BLaER1 treated with 17β-estradiol and CSF1 and Interleukin-3, amounts not matched to agents 10 nM and 100 nM (cell line): ENCODE measurements at regions not wholly inside any gene's neighbourhood (a gene's known extent, or its start where the extent isn't known, plus 50 kb on each side); places are given as distances from the start of the nearest gene placed in this dataset.

Experiments
- H3K27ac ChIP-seq, 11 experiments: shearing (Covaris generic); formaldehyde crosslinking; 2 replicates each; pipeline ENCODE4 v1.8.1; 2022
- H3K27me3 ChIP-seq, 11 experiments: shearing (Covaris generic); formaldehyde crosslinking; 2 replicates each; pipeline ENCODE4 v1.8.1; 2022
- H3K36me3 ChIP-seq, 11 experiments: shearing (Covaris generic); formaldehyde crosslinking; 2 replicates each; pipeline ENCODE4 v1.8.1; 2022
- H3K4me1 ChIP-seq, 10 experiments: shearing (Covaris generic); formaldehyde crosslinking; 2 replicates each; pipeline ENCODE4 v1.8.1; 2022
- H3K4me2 ChIP-seq, 11 experiments: shearing (Covaris generic); formaldehyde crosslinking; 2 replicates each; pipeline ENCODE4 v1.8.1; 2022
- H3K4me3 ChIP-seq, 10 experiments: shearing (Covaris generic); formaldehyde crosslinking; 2 replicates each; pipeline ENCODE4 v1.8.1; 2022
- H3K9ac ChIP-seq, 11 experiments: shearing (Covaris generic); formaldehyde crosslinking; 2 replicates each; pipeline ENCODE4 v1.8.1; 2022
- H3K9me3 ChIP-seq, 11 experiments: shearing (Covaris generic); formaldehyde crosslinking; replicated peaks in 1 of 11; 2 replicates each; pipeline ENCODE4 v1.8.1; 2022
- H4K20me1 ChIP-seq, 11 experiments: shearing (Covaris generic); formaldehyde crosslinking; 2 replicates each; pipeline ENCODE4 v1.8.1; 2022
- Cebpa-rat ChIP-seq, 11 experiments: shearing (Covaris generic); IDR thresholded peaks; 2 replicates each; pipeline ENCODE4 v1.8.1; 2022

DNA sequence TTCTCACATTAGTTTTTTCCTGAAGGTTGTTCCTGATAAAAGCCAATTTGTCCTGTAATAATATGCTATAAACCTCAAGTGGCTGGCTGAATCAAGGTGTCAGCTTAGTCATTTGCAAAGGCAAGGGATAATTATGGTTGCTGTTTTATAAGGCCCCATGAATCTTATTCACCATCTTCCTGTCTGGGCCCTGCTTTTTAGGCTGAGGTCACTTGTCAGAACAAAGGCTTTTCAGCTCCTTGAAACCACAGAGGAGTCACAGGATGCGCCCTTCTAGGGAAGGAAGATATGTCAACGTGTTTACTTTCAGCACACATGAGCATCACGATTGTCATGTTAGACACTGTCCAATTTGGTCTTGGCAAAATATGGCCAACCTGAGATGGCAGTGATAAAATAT lies 64.8 kb upstream of the NAA20 start:
- H3K9me3 ChIP-seq = peaks cover 0 to 16% (median 0%) of the 10 kb centered on the region in 11 experiments; a peak in 6 of 22 replicates
- H3K36me3 ChIP-seq = peaks cover 0 to 100% (median 22%) of the 10 kb centered on the region in 11 experiments; a peak in 17 of 22 replicates
- H3K27me3 ChIP-seq = no peaks in the 10 kb centered on the region
- H3K4me2 ChIP-seq = peak overlapping the region; percentile 71 to 82 (median 76)
- TF ChIP-seq Cebpa-rat (IDR thresholded peaks at IDR 0.05) = no peak
- no peak overlapping the region for H3K4me3 ChIP-seq
- peak overlapping the region in 10 of 11 experiments; percentile 4 to 37 (median 16); a peak in 9 of 22 replicates for H3K9ac ChIP-seq
- peaks cover 36 to 81% (median 42%) of the 10 kb centered on the region in 10 experiments for H3K4me1 ChIP-seq
- peaks cover 0 to 100% (median 0%) of the 10 kb centered on the region in 11 experiments; a peak in 6 of 22 replicates for H4K20me1 ChIP-seq
- H3K27ac ChIP-seq = peak overlapping the region in 9 of 11 experiments; percentile 45 to 73 (median 56); a peak in 17 of 22 replicates

DNA sequence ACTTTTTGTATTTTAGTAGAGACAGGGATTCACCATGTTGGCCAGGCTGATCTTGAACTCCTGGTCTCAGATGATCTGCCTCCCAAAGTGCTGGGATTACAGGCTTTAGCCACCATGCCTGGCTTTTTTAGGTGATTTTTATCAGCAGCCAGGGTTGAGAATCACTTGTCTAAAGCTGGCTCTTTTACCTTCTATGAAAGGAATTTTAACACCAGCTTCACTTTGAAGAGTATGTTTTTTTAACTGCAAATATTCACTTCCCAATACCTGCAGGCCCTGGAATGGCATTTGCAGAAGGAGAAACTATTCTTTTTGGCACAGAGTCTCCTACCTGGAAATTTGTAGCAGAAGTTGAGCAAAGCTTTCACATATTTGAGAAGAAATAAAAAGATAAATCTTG lies 63.6 kb upstream of the NAA20 start:
- peaks cover 36 to 81% (median 39%) of the 10 kb centered on the region in 10 experiments for H3K4me1 ChIP-seq

DNA sequence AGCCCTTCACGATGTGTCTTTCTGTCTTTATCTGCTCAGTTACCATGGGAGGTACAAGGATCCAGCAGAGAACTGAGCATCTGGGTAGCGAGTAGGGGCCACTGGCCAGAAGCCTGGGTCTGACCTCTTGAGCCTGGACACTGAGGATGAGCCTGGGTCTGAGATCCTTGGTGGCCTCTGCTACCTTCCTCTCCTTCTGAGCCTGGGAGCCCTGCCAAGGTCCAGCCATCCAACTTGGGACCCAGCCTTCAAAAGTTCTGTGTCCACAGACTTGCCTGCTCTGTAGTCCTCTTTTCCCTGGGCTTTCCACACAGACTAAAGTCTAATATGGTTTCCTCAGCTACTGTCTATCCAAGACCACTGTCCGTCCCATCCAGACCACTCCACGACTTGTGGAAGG lies 60.2 kb upstream of the NAA20 start:
- no peaks in the 10 kb centered on the region for H3K27me3 ChIP-seq
- H3K9ac ChIP-seq = no peak overlapping the region
- peaks cover 36 to 81% (median 55%) of the 10 kb centered on the region in 10 experiments for H3K4me1 ChIP-seq
- H3K9me3 ChIP-seq = peaks cover 0 to 16% (median 0%) of the 10 kb centered on the region in 11 experiments; a peak in 6 of 22 replicates
- peak overlapping the region in 1 of 11 experiments; percentile 13; a peak in 1 of 22 replicates for H3K27ac ChIP-seq
- no peak overlapping the region for H3K4me3 ChIP-seq
- H4K20me1 ChIP-seq = peaks cover 0 to 100% (median 0%) of the 10 kb centered on the region in 11 experiments; a peak in 6 of 22 replicates
- peaks cover 5 to 100% (median 57%) of the 10 kb centered on the region in 11 experiments; a peak in 18 of 22 replicates for H3K36me3 ChIP-seq
- H3K4me2 ChIP-seq = no peak overlapping the region
- no peak for TF ChIP-seq Cebpa-rat (IDR thresholded peaks at IDR 0.05)

More for the DNA sequence above, 63.6 kb upstream of the NAA20 start:
- Histone ChIP-seq H3K9ac (no peak overlapping the region), H3K4me3 (no peak overlapping the region), H3K9me3 (peaks cover 0 to 16% (median 0%) of the 10 kb centered on the region in 11 experiments; a peak in 6 of 22 replicates), H3K36me3 (peaks cover 0 to 100% (median 24%) of the 10 kb centered on the region in 11 experiments; a peak in 18 of 22 replicates), H4K20me1 (peaks cover 0 to 100% (median 0%) of the 10 kb centered on the region in 11 experiments; a peak in 6 of 22 replicates), H3K27me3 (no peaks in the 10 kb centered on the region), H3K4me2 (peak overlapping the region; percentile 17 to 82 (median 76); a peak in 19 of 22 replicates), H3K27ac (peak overlapping the region in 7 of 11 experiments; percentile 40 to 73 (median 61); a peak in 12 of 22 replicates)
- TF ChIP-seq Cebpa-rat (IDR thresholded peaks at IDR 0.05) = no peak

DNA sequence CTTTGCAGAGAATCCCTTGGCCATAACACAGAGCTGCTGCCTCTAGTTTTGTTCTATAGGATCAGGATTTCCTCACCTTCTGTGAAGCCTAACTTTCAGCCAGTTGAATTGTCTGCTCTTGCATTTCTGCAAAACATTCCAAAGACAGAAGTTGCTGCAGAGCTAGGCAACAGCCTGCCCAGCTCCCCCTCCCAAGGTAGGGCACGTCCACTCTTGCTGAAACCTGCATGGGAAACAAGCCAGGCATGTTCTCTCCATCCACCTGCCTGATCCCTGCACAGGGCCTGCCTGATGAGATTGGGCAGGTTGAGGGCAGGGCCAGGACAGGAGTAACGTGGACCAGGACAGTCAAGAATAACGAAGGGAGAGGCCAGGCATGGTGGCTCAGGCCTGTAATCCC lies 58.9 kb upstream of the NAA20 start:
- no peak overlapping the region for H3K27ac ChIP-seq
- H3K36me3 ChIP-seq = peaks cover 5 to 100% (median 64%) of the 10 kb centered on the region in 11 experiments; a peak in 18 of 22 replicates
- no peak for TF ChIP-seq Cebpa-rat (IDR thresholded peaks at IDR 0.05)

DNA sequence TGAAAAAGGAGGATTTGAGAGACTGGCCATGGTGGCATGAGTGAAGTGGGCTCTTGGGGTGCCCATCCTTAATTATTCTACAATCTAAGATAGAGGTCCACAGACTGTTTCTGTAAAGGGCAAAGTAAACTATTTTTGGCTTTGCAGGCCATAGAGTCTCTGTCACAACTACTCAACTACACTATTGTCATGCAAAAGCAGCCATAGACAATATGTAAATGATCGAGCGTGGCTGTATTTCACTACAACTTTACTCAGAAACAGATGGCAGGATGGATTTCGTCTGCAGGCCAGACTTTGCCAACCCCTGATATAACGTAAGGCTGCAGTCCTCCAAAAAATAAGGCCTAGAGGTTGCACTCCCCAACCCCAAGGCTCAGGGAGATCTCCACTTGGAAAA lies 58.2 kb upstream of the NAA20 start:
- peak overlapping the region in 4 of 11 experiments; percentile 44 to 81 (median 51); a peak in 7 of 22 replicates for H3K4me2 ChIP-seq
- H3K27ac ChIP-seq = no peak overlapping the region
- H3K36me3 ChIP-seq = peaks cover 5 to 100% (median 66%) of the 10 kb centered on the region in 11 experiments; a peak in 18 of 22 replicates

More for the DNA sequence above, 58.9 kb upstream of the NAA20 start:
- Histone ChIP-seq H3K9me3 (peaks cover 0 to 16% (median 0%) of the 10 kb centered on the region in 11 experiments; a peak in 6 of 22 replicates), H4K20me1 (peaks cover 0 to 100% (median 0%) of the 10 kb centered on the region in 11 experiments; a peak in 6 of 22 replicates), H3K4me3 (no peak overlapping the region), H3K4me2 (peak overlapping the region in 1 of 11 experiments; percentile 81; a peak in 3 of 22 replicates), H3K9ac (no peak overlapping the region), H3K27me3 (no peaks in the 10 kb centered on the region), H3K4me1 (peaks cover 29 to 81% (median 49%) of the 10 kb centered on the region in 10 experiments)

DNA sequence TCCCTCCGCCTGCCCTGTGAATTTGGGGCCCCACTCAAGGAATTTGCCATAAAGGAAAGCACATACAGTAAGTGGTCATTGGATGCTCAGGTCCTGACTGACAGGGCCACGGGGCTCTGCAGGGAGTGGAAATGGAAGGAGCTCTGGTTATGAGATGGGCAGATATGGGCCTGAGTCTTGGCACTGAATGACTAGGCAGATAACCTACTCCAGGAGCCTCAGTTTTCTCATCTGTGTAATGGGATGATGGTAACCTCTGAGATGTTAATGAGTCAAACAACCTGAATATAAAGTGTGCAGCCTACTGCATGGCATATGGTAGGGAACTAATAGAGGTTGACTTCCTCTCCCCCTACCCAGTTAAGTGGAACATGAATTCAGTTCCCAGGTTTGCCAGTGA lies 56.4 kb upstream of the NAA20 start:
- Histone ChIP-seq H3K27me3 (no peaks in the 10 kb centered on the region), H3K9me3 (peaks cover 0 to 11% (median 0%) of the 10 kb centered on the region in 11 experiments; a peak in 4 of 22 replicates), H3K4me2 (peak overlapping the region in 7 of 11 experiments; percentile 44 to 81 (median 60); a peak in 7 of 22 replicates), H3K27ac (no peak overlapping the region), H4K20me1 (peaks cover 0 to 100% (median 0%) of the 10 kb centered on the region in 11 experiments; a peak in 6 of 22 replicates), H3K4me1 (peaks cover 22 to 86% (median 50%) of the 10 kb centered on the region in 10 experiments), H3K4me3 (no peak overlapping the region), H3K9ac (no peak overlapping the region), H3K36me3 (peaks cover 5 to 100% (median 81%) of the 10 kb centered on the region in 11 experiments; a peak in 18 of 22 replicates)
- TF ChIP-seq Cebpa-rat (IDR thresholded peaks at IDR 0.05) = no peak

More for the DNA sequence above, 58.2 kb upstream of the NAA20 start:
- peaks cover 0 to 100% (median 0%) of the 10 kb centered on the region in 11 experiments; a peak in 6 of 22 replicates for H4K20me1 ChIP-seq
- H3K4me3 ChIP-seq = no peak overlapping the region
- no peak overlapping the region for H3K9ac ChIP-seq
- TF ChIP-seq Cebpa-rat (IDR thresholded peaks at IDR 0.05) = no peak
- no peaks in the 10 kb centered on the region for H3K27me3 ChIP-seq
- H3K9me3 ChIP-seq = peaks cover 0 to 16% (median 0%) of the 10 kb centered on the region in 11 experiments; a peak in 6 of 22 replicates
- H3K4me1 ChIP-seq = peaks cover 22 to 81% (median 45%) of the 10 kb centered on the region in 10 experiments

DNA sequence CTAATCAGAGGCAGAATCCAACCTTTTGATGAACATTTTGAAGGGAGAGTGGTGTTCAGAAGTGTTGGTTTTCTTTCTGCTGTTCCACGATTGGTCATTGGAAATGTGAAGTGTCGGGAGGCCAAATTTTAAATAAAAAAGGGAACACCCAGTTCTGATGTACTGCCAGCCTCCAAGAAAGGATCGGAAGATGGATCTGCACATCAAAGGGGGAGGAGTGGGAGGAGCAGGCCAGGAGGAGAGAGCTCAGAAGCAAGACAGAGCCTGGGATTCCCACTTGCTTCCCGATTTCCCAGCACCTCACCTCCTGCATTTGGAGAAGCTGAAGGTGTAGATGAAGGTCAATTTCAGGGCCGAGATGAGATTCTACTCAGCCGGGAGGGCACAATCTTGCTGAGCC lies 55.9 kb upstream of the NAA20 start:
- TF ChIP-seq Cebpa-rat (IDR thresholded peaks at IDR 0.05) = no peak
- Histone ChIP-seq H4K20me1 (peaks cover 0 to 100% (median 0%) of the 10 kb centered on the region in 11 experiments; a peak in 6 of 22 replicates), H3K4me1 (peaks cover 22 to 86% (median 50%) of the 10 kb centered on the region in 10 experiments), H3K9me3 (peaks cover 0 to 11% (median 0%) of the 10 kb centered on the region in 11 experiments; a peak in 3 of 22 replicates), H3K36me3 (peaks cover 5 to 100% (median 83%) of the 10 kb centered on the region in 11 experiments; a peak in 18 of 22 replicates), H3K27me3 (no peaks in the 10 kb centered on the region), H3K4me3 (no peak overlapping the region), H3K9ac (0 out of 22 replicates have a peak overlapping the region, but pooled peaks of 1 of the 11 experiments have one; percentile 4), H3K27ac (0 out of 22 replicates have a peak overlapping the region, but pooled peaks of 1 of the 11 experiments have one; percentile 3), H3K4me2 (peak overlapping the region; percentile 37 to 81 (median 54); a peak in 20 of 22 replicates)

DNA sequence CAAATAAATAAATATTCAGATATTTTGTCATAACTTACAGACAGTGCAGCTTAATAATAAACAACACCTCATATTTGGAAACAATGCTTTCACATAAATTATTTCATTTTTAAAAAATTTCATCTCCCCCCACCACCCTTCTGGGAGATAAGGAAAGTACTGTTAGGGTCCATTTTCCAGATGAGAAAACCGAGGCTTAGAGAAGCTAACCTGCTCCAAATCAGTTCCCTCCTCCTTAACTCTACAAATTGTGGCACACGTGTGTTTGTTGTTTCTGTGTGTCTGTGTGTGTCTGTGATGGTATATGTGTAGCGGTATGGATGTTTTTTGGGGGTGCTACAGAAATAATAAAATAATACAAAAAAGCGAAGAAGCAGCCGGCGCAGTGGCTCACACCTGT lies 54.2 kb upstream of the NAA20 start:
- Histone ChIP-seq H3K4me1 (peaks cover 22 to 79% (median 50%) of the 10 kb centered on the region in 10 experiments), H3K4me2 (0 out of 22 replicates have a peak overlapping the region, but pooled peaks of 1 of the 11 experiments have one; percentile 47)
- no peak for TF ChIP-seq Cebpa-rat (IDR thresholded peaks at IDR 0.05)

More for the DNA sequence above, 54.2 kb upstream of the NAA20 start:
- H3K27me3 ChIP-seq = no peaks in the 10 kb centered on the region
- no peaks in the 10 kb centered on the region for H3K9me3 ChIP-seq
- no peak overlapping the region for H3K9ac ChIP-seq
- H3K27ac ChIP-seq = no peak overlapping the region
- no peak overlapping the region for H3K4me3 ChIP-seq
- peaks cover 4 to 100% (median 74%) of the 10 kb centered on the region in 11 experiments; a peak in 18 of 22 replicates for H3K36me3 ChIP-seq
- peaks cover 0 to 100% (median 0%) of the 10 kb centered on the region in 11 experiments; a peak in 4 of 22 replicates for H4K20me1 ChIP-seq
